ENCODE measurements at regions not wholly inside any gene's neighbourhood (a gene's known extent, or its start where the extent isn't known, plus 50 kb on each side); places are given as distances from the start of the nearest gene placed in this dataset.

GRCh38 chr5:118597543-118597942, 390.8 kb downstream of the DTWD2 start:
- no peak for TF ChIP-seq POLR2A (IDR thresholded peaks at IDR 0.05)
- TF ChIP-seq CTCF (IDR thresholded peaks at IDR 0.05) = no peak
- no peak for TF ChIP-seq POLR2AphosphoS5 (IDR thresholded peaks at IDR 0.05)
